MM.1S (cell line): ENCODE measurements at regions not wholly inside any gene's neighbourhood (a gene's known extent, or its start where the extent isn't known, plus 50 kb on each side); places are given as distances from the start of the nearest gene placed in this dataset.

Experiments used
- DNase-seq: peaks from one replicate; pipeline ENCODE4 v3.0.0-alpha.2; 2015
- H2AFZ ChIP-seq: fragments of 300-600 bp; sonication (generic); 2 replicates; pipeline ENCODE4 v1.6.0; 2016; ENCODE audit warnings: antibody characterized with exemption, low read length
- H3F3A ChIP-seq: fragments of 300-600 bp; sonication (generic); 2 replicates; pipeline ENCODE4 v1.6.1; 2016; ENCODE audit warnings: mild to moderate bottlenecking, antibody characterized with exemption, low read length, moderate library complexity, mixed read lengths; ENCODE audit not compliant: insufficient read depth
- H3K27ac ChIP-seq: fragments of 300-600 bp; sonication (generic); 2 replicates; pipeline ENCODE4 v1.5.1; 2016; ENCODE audit warnings: mild to moderate bottlenecking, low read length
- H3K27me3 ChIP-seq: fragments of 300-600 bp; sonication (generic); replicated peaks from 2 replicates; pipeline ENCODE4 v1.6.0; 2016; ENCODE audit warnings: low read length; ENCODE audit not compliant: insufficient read depth
- H3K36me3 ChIP-seq: fragments of 300-600 bp; sonication (generic); replicated peaks from 2 replicates; pipeline ENCODE4 v1.6.1; 2016; ENCODE audit warnings: mild to moderate bottlenecking, low read length, mixed read lengths; ENCODE audit not compliant: insufficient read depth
- H3K4me1 ChIP-seq: fragments of 300-600 bp; sonication (generic); 2 replicates; pipeline ENCODE4 v1.6.1; 2016; ENCODE audit warnings: low read length, mixed read lengths
- H3K4me2 ChIP-seq: fragments of 300-600 bp; sonication (generic); 2 replicates; pipeline ENCODE4 v1.6.0; 2016; ENCODE audit warnings: low read depth, low read length
- H3K4me3 ChIP-seq: fragments of 300-600 bp; sonication (generic); 2 replicates; pipeline ENCODE4 v1.5.1; 2016; ENCODE audit warnings: low read length, mixed read lengths
- H3K79me2 ChIP-seq: fragments of 300-600 bp; sonication (generic); 2 replicates; pipeline ENCODE4 v1.6.1; 2016; ENCODE audit warnings: mixed run types, low read length, mixed read lengths
- H3K9ac ChIP-seq: fragments of 300-600 bp; sonication (generic); 2 replicates; pipeline ENCODE4 v1.6.1; 2016; ENCODE audit warnings: low read length, mixed read lengths
- H3K9me2 ChIP-seq: fragments of 300-600 bp; sonication (generic); replicated peaks from 2 replicates; pipeline ENCODE4 v1.6.1; 2016; ENCODE audit warnings: mild to moderate bottlenecking, low read length, mixed read lengths; ENCODE audit not compliant: insufficient read depth
- H3K9me3 ChIP-seq: fragments of 300-600 bp; sonication (generic); replicated peaks from 2 replicates; pipeline ENCODE4 v1.6.1; 2016; ENCODE audit warnings: mild to moderate bottlenecking, low read length, mixed read lengths; ENCODE audit not compliant: insufficient read depth
- H4K20me1 ChIP-seq: fragments of 300-600 bp; sonication (generic); 2 replicates; pipeline ENCODE4 v1.6.1; 2016; ENCODE audit warnings: mild to moderate bottlenecking, low read length, moderate library complexity, mixed read lengths; ENCODE audit not compliant: insufficient read depth
- EZH2 ChIP-seq: fragments of 300-600 bp; sonication (generic); optimal IDR thresholded peaks from 2 replicates; pipeline ENCODE3; 2017; ENCODE audit warnings: low read depth, mild to moderate bottlenecking, antibody characterized with exemption, low read length, mixed read lengths
- EZH2phosphoT487 ChIP-seq: fragments of 300-600 bp; sonication (generic); IDR thresholded peaks from 2 replicates; pipeline ENCODE4 v1.6.1; 2018; ENCODE audit warnings: antibody characterized with exemption, low read length
- TF ChIP-seq, protein P1 (sequence below): fragments of 300-600 bp; sonication (generic); IDR thresholded peaks from 2 replicates; pipeline ENCODE4 v1.5.1; 2016; ENCODE audit warnings: antibody characterized with exemption, low read length, mixed read lengths

DNA sequence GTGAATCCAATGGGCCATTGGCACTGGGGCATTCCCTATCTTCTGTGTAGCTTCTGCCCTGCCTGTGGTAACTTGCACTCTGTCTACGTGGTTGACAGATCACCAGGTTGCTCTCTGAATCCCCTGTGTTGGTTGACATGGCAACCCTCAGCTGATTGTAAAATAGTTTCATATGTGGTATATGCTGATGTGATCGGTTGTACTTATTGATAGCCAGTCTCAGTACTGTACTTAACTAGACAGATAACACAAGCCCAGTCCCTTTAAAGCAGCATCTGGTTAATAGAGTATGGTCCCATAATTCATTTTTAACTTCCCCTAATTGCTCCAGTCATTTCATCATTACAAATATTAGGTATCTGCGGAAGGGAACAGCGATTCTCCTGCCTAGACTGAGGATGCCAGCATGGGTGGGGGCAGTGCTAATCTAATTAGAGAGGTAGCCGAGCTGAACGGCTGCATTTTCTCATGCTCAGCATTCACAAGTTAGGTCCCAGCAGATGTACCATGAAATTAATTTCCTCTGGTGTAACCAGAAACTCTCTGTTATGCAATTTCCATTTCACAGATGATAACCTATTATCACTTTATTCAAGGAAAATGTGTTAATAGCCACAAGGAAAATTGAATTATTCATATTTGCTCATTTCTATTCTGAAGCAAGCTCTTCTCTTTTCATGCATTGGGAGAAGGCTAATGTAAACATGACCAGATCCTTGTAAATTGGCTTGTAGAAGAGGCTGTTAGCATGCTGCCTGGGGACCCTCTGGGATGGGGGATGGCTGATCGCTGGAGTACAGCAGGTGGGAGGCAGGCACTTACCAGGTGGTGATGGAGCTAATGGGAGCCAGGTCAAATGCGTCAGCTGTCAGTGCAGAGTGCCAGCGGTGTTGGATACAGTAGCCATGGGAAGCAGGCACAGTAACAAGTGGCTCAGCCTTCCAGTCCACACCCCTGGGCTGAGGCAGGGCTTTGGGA, 608.3 kb downstream of the GALR1 start:
- H3K9me2 ChIP-seq: no peaks in the 10 kb centered on the region
- H4K20me1 ChIP-seq: no peaks in the 10 kb centered on the region
- H3K36me3 ChIP-seq: no peaks in the 10 kb centered on the region
- H3K9me3 ChIP-seq: no peaks in the 10 kb centered on the region
- H2AFZ ChIP-seq: no peak overlapping the region
- no peak overlapping the region for H3K27ac ChIP-seq
- H3K79me2 ChIP-seq: no peaks in the 10 kb centered on the region
- H3F3A ChIP-seq: no peaks in the 10 kb centered on the region
- H3K9ac ChIP-seq: no peak overlapping the region
- H3K4me3 ChIP-seq: no peak overlapping the region
- no peaks in the 10 kb centered on the region for H3K27me3 ChIP-seq
- no peak for DNase-seq
- TF ChIP-seq, protein P1, sequence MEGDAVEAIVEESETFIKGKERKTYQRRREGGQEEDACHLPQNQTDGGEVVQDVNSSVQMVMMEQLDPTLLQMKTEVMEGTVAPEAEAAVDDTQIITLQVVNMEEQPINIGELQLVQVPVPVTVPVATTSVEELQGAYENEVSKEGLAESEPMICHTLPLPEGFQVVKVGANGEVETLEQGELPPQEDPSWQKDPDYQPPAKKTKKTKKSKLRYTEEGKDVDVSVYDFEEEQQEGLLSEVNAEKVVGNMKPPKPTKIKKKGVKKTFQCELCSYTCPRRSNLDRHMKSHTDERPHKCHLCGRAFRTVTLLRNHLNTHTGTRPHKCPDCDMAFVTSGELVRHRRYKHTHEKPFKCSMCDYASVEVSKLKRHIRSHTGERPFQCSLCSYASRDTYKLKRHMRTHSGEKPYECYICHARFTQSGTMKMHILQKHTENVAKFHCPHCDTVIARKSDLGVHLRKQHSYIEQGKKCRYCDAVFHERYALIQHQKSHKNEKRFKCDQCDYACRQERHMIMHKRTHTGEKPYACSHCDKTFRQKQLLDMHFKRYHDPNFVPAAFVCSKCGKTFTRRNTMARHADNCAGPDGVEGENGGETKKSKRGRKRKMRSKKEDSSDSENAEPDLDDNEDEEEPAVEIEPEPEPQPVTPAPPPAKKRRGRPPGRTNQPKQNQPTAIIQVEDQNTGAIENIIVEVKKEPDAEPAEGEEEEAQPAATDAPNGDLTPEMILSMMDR: no peak
- TF ChIP-seq EZH2 (no peak), EZH2phosphoT487 (no peak)
- no peak overlapping the region for H3K4me2 ChIP-seq
- H3K4me1 ChIP-seq: no peaks in the 10 kb centered on the region

DNA sequence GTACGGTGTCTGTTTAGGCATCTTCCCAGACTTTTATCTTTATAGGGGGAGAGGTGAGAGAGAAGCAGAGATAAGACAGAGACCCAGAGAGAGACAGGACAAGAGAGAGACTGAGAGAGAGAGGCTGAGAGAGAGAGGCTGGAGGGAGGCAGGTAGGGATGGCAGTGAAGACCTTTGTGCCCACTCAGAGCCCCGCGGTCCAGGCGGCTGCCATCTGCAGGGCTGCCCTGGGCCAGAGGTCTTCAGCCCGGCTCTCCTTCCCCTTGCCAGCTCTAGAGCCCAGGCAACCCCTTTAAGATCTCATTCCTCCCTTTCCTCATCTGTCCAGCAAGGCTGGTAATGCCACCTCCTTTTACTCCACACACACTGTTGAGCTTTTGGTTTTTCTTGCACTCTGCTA, 610.0 kb downstream of the GALR1 start:
- H3K27me3 ChIP-seq: no peaks in the 10 kb centered on the region
- no peaks in the 10 kb centered on the region for H3K79me2 ChIP-seq
- no peaks in the 10 kb centered on the region for H3K4me1 ChIP-seq
- no peaks in the 10 kb centered on the region for H4K20me1 ChIP-seq
- H3K9me2 ChIP-seq: no peaks in the 10 kb centered on the region
- no peaks in the 10 kb centered on the region for H3K36me3 ChIP-seq
- H3K4me3 ChIP-seq: no peak overlapping the region
- TF ChIP-seq EZH2: no peak
- TF ChIP-seq, protein P1: no peak
- TF ChIP-seq EZH2phosphoT487: no peak
- DNase-seq: no peak
- H2AFZ ChIP-seq: no peak overlapping the region
- H3K9me3 ChIP-seq: no peaks in the 10 kb centered on the region
- H3K9ac ChIP-seq: no peak overlapping the region
- no peaks in the 10 kb centered on the region for H3F3A ChIP-seq
- H3K4me2 ChIP-seq: no peak overlapping the region
- H3K27ac ChIP-seq: no peak overlapping the region

DNA sequence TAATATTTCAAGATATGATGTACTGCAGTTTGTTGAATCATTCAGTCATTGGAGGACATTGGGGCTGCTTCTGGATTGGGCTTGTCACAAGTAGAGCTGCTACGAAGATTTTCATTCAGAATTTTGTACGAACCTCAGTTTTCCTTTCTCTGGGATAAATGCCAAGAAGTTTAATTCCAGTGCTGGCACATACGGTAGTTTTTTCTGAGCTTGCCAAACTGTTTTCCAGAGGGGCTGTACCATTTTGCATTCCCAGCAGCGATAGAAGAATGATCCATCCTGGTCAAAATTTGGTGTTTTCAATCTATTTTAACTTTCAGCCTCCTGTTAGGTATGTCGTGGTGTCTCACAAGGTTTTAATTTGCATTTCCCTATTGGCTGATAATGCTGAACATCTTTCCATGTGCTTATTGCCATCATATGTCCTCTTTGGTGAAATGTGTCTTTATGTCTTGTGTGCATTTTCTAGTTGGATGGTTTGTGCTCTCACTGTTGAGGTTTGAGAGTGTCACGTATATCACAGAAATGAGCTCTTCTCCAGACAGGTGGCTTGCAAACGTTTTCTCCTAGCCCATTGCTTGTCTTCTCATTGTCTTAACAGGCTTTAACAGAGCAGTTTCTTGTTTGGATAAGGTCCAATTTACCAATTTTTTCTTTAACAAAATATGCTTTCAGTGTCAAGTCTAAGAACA, 612.6 kb downstream of the GALR1 start:
- DNase-seq: no peak
- Histone ChIP-seq H3K27ac (no peak overlapping the region), H3K79me2 (no peaks in the 10 kb centered on the region), H2AFZ (no peak overlapping the region), H3K9me2 (no peaks in the 10 kb centered on the region), H3K36me3 (no peaks in the 10 kb centered on the region), H3K9ac (no peak overlapping the region), H3F3A (no peaks in the 10 kb centered on the region), H4K20me1 (no peaks in the 10 kb centered on the region), H3K4me3 (no peak overlapping the region), H3K4me2 (no peak overlapping the region), H3K4me1 (no peaks in the 10 kb centered on the region), H3K27me3 (no peaks in the 10 kb centered on the region), H3K9me3 (no peaks in the 10 kb centered on the region)
- TF ChIP-seq, protein P1: no peak
- TF ChIP-seq EZH2: no peak
- no peak for TF ChIP-seq EZH2phosphoT487
